Activated T-cell treated with anti-CD3 and anti-CD28 coated beads, Interleukin-2, amount 50 U/mL, for 72 hours (primary cell): ENCODE measurements at regions not wholly inside any gene's neighbourhood (a gene's known extent, or its start where the extent isn't known, plus 50 kb on each side); places are given as distances from the start of the nearest gene placed in this dataset.

Experiments used
- ATAC-seq, 2 donors: fragments of 150-1000 bp; cut with Tn5 transposase; replicated peaks in 1 of 2; 2 replicates each; pipeline ENCODE4 v1.10.0; 2021; ENCODE audit warnings: moderate library complexity in 2 of 2, mild to moderate bottlenecking in 1 of 2
- DNase-seq, 2 donors: peaks; one replicate each; pipeline ENCODE4 v3.0.0; 2021 to 2022; ENCODE audit warnings: mixed read lengths in 1 of 2
- H3K27ac Mint-ChIP-seq: one replicate; pipeline ENCODE4 v1.8.0; 2022; ENCODE audit warnings: mild to moderate bottlenecking, moderate library complexity, mixed read lengths
- H3K27me3 Mint-ChIP-seq: one replicate; pipeline ENCODE4 v1.8.0; 2022; ENCODE audit warnings: low read depth, mixed read lengths
- H3K36me3 Mint-ChIP-seq, 2 donors: one replicate each; pipeline ENCODE4 v1.8.0; 2022; ENCODE audit warnings: mixed read lengths in 2 of 2, mild to moderate bottlenecking in 1 of 2; ENCODE audit not compliant: insufficient read depth in 2 of 2
- H3K4me1 Mint-ChIP-seq: one replicate; pipeline ENCODE4 v1.8.0; 2022; ENCODE audit warnings: low read depth, mixed read lengths
- H3K4me3 Mint-ChIP-seq, 2 donors: one replicate each; pipeline ENCODE4 v1.8.0; 2022; ENCODE audit warnings: mild to moderate bottlenecking in 2 of 2, mixed read lengths in 2 of 2, moderate library complexity in 2 of 2
- H3K9me3 Mint-ChIP-seq, 2 donors: one replicate each; pipeline ENCODE4 v1.8.0; 2022; ENCODE audit warnings: mixed read lengths in 2 of 2

DNA sequence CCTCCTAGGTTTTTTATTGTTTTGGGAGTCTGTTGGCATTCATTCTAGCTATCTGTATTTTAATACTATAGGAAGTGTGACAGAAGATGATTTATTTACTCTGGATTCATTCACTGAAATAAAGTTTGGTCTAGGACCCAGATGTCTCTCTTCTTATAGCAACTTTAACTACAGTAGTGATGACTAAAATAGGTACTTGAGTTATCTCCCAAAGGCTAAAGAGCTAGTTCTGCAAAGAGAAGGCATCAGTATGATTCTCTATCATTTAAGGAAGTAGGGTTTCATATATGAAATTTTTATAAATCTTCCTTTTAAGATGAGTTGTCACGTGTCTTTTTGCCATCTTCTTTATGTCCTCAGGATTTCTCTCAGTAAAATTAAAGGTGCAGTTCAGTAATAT, 507.4 kb downstream of the KCTD12 start:
- Mint-ChIP-seq H3K27ac (no peak overlapping the region), H3K27me3 (peaks cover 6% of the 10 kb centered on the region), H3K4me1 (no peaks in the 10 kb centered on the region), H3K36me3 (no peaks in the 10 kb centered on the region), H3K4me3 (no peak overlapping the region), H3K9me3 (no peaks in the 10 kb centered on the region)
- ATAC-seq, result no peak
- DNase-seq, result no peak

DNA sequence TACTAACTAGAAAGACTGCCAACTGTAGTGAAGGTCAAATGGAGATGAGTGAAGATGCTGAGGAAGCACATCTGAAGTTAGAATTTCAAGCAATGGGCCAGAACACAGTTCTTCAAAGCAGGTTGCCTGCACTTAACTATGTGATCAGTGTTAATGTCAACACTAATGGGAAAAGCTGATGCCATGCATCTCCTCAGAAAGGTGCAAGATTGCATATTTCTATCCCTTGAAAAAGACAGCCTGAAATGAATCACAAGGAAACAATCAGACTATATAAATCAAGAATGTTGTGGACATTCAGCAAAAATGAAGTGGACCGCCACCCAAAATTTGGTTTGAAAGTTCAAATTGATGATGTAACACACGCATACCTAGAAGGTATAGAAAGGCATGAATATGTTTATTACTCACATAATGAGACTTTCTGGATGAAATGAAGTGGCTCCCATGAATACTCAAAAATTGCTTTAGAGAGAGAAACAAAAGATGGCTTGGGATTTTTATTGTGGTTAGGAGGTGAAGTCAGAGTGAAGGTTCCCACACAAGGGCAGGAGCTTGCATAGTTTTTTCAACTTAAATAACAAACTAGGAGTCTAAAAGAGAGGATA, 522.4 kb downstream of the KCTD12 start:
- Mint-ChIP-seq H3K27ac (no peak overlapping the region), H3K36me3 (no peaks in the 10 kb centered on the region), H3K4me1 (no peaks in the 10 kb centered on the region), H3K27me3 (no peaks in the 10 kb centered on the region), H3K4me3 (no peak overlapping the region), H3K9me3 (no peaks in the 10 kb centered on the region)
- ATAC-seq (no peak), DNase-seq (no peak)

DNA sequence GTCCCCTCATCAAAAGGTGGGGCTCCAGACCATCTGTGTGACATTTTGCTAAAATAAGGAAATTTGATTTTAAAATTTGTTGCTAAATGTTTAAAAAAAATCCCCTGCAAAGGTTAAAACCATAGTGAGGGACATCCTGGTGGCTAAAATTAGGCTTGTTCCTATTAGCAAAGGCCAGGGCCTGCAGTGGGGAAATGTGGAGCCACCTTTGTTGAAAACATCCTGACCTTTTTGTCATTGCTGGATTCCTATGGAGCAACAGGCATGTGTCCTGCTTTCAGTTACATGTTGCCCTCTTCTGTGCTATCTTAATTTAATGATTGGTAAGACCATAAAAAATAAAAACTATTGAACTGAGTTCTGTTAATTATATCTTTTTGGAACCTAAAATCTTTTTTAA, 524.3 kb downstream of the KCTD12 start:
- H3K27ac Mint-ChIP-seq, result no peak overlapping the region
- no peaks in the 10 kb centered on the region for H3K27me3 Mint-ChIP-seq
- DNase-seq, result no peak
- no peaks in the 10 kb centered on the region for H3K4me1 Mint-ChIP-seq
- H3K36me3 Mint-ChIP-seq, result no peaks in the 10 kb centered on the region
- no peak overlapping the region for H3K4me3 Mint-ChIP-seq
- no peaks in the 10 kb centered on the region for H3K9me3 Mint-ChIP-seq
- ATAC-seq, result no peak

GRCh38 chr13:76351541-76352229, 534.5 kb downstream of the KCTD12 start:
- DNase-seq, result no peak
- no peak for ATAC-seq
- Mint-ChIP-seq H3K4me1 (no peaks in the 10 kb centered on the region), H3K4me3 (no peak overlapping the region), H3K36me3 (no peaks in the 10 kb centered on the region), H3K9me3 (peaks cover 0 to 2% of the 10 kb centered on the region in 2 donors), H3K27me3 (no peaks in the 10 kb centered on the region), H3K27ac (no peak overlapping the region)

DNA sequence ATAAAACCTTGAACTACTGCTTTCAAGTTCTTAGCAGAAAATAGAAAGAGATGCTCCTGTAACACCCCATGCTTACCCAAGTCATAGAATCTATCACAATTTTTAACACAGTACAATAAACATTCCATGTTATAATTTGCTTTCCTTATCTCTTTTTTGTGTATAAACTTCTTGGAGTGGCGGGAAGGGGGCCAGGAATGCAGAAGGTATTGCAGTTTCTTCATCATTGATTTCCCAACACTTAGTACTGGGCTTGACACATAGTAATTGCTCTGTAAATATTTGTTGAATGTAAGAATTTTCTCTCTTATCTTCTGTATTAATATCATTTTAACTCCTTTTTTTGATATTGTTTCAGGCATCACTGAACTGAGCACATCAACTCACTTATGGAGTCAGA, 535.8 kb downstream of the KCTD12 start:
- H3K4me1 Mint-ChIP-seq, result no peaks in the 10 kb centered on the region
- DNase-seq, result no peak
- H3K27me3 Mint-ChIP-seq, result no peaks in the 10 kb centered on the region
- no peak for ATAC-seq
- H3K9me3 Mint-ChIP-seq, result peaks cover 0 to 2% of the 10 kb centered on the region in 2 donors
- no peak overlapping the region for H3K4me3 Mint-ChIP-seq
- no peaks in the 10 kb centered on the region for H3K36me3 Mint-ChIP-seq
- no peak overlapping the region for H3K27ac Mint-ChIP-seq

DNA sequence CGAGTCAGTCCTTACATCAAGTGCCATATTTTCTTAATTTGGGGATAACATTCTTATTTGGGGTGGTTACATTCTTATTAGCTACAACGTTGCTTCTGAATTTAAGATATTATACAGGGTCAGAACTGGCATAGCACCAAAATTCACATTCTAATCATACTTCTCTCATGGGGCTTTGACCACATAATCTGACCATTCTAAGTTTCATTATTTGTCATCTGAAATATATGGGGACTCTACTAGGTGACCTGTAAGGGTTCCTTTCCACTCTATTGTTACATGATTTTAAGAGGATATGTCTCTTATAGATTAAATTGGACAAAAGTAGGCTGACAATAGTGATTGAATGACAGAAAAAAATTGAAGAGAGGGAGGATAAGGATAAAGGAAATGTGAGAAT, 536.5 kb downstream of the KCTD12 start:
- no peak overlapping the region for H3K27ac Mint-ChIP-seq
- ATAC-seq (no peak), DNase-seq (no peak)
- no peaks in the 10 kb centered on the region for H3K4me1 Mint-ChIP-seq
- no peaks in the 10 kb centered on the region for H3K27me3 Mint-ChIP-seq
- no peaks in the 10 kb centered on the region for H3K36me3 Mint-ChIP-seq
- peaks cover 0 to 2% of the 10 kb centered on the region in 2 donors for H3K9me3 Mint-ChIP-seq
- no peak overlapping the region for H3K4me3 Mint-ChIP-seq

- Mint-ChIP-seq H3K27me3 (no peaks in the 10 kb centered on the region), H3K27ac (no peak overlapping the region), H3K9me3 (peaks cover 0 to 1% of the 10 kb centered on the region in 2 donors), H3K36me3 (no peaks in the 10 kb centered on the region), H3K4me1 (no peaks in the 10 kb centered on the region), H3K4me3 (no peak overlapping the region)
- DNase-seq (no peak), ATAC-seq (no peak)
Observed at GRCh38 chr13:76339649-76340048, 546.6 kb downstream of the KCTD12 start.

- Mint-ChIP-seq H3K4me1 (no peaks in the 10 kb centered on the region), H3K4me3 (no peak overlapping the region), H3K9me3 (no peaks in the 10 kb centered on the region), H3K27ac (no peak overlapping the region), H3K36me3 (no peaks in the 10 kb centered on the region), H3K27me3 (no peaks in the 10 kb centered on the region)
- no peak for ATAC-seq
- DNase-seq, result no peak
Observed at GRCh38 chr13:76338003-76338402, 548.2 kb downstream of the KCTD12 start.

DNA sequence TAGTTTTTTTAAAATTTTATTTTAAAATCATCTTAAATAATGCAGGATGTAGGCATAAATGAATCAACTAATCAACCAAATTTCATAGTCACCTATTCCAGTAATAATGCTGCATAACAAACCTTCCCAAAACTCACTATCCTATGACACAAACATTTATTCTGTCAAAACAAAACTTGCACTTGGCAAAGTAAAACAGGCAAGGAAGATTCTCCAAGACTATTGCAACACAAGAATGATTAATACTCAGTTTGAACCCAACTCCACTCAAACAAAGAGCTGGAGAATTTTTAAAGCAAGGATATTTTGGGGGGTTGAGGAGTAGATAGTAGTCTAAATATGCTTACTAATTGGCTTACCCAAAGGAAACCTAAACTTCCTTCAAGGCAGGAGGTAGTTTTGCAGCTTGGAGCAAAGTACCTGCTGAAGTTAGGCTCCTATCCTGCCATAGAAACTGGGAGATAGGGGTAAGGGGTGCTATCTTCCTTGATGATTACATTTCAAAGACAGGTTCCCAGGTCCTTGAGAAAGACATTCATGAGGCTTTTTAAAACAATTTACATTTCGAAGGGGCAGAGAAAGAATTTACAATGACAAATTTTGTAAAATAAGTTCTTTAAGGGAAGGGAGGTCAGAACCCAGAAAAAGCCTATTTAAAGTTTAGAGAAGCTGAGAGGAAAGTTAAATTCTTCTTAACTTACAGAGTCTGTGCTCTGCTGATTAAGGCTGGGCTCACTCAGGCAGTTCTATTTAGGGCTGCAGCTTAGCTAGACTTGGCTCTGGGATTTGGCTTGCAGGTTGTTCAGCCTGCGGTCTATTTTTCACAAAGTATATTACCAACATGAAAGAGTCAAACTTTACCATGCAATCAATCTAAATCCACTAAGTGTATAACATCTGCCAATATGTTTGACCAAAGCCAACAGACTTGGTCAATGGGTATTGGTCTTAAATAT, 549.0 kb downstream of the KCTD12 start:
- no peak overlapping the region for H3K27ac Mint-ChIP-seq
- no peak for DNase-seq
- ATAC-seq, result no peak
- no peaks in the 10 kb centered on the region for H3K27me3 Mint-ChIP-seq
- no peaks in the 10 kb centered on the region for H3K36me3 Mint-ChIP-seq
- no peaks in the 10 kb centered on the region for H3K9me3 Mint-ChIP-seq
- no peak overlapping the region for H3K4me3 Mint-ChIP-seq
- no peaks in the 10 kb centered on the region for H3K4me1 Mint-ChIP-seq

GRCh38 chr13:76335463-76335862, 550.7 kb downstream of the KCTD12 start:
- no peak overlapping the region for H3K27ac Mint-ChIP-seq
- DNase-seq, result no peak
- H3K36me3 Mint-ChIP-seq, result no peaks in the 10 kb centered on the region
- no peak overlapping the region for H3K4me3 Mint-ChIP-seq
- no peak for ATAC-seq
- no peaks in the 10 kb centered on the region for H3K9me3 Mint-ChIP-seq
- no peaks in the 10 kb centered on the region for H3K27me3 Mint-ChIP-seq
- H3K4me1 Mint-ChIP-seq, result no peaks in the 10 kb centered on the region

- no peak overlapping the region for H3K4me3 Mint-ChIP-seq
- no peaks in the 10 kb centered on the region for H3K4me1 Mint-ChIP-seq
- ATAC-seq, result no peak
- no peaks in the 10 kb centered on the region for H3K36me3 Mint-ChIP-seq
- H3K27ac Mint-ChIP-seq, result no peak overlapping the region
- no peaks in the 10 kb centered on the region for H3K27me3 Mint-ChIP-seq
- H3K9me3 Mint-ChIP-seq, result no peaks in the 10 kb centered on the region
- DNase-seq, result no peak
Observed at GRCh38 chr13:76331943-76332712, 554.1 kb downstream of the KCTD12 start.

- ATAC-seq (no peak), DNase-seq (no peak)
- Mint-ChIP-seq H3K4me1 (no peaks in the 10 kb centered on the region), H3K36me3 (no peaks in the 10 kb centered on the region), H3K27ac (no peak overlapping the region), H3K9me3 (no peaks in the 10 kb centered on the region), H3K4me3 (no peak overlapping the region), H3K27me3 (no peaks in the 10 kb centered on the region)
Observed at GRCh38 chr13:76330761-76331160, 555.4 kb downstream of the KCTD12 start.
